GM23248 (cell line): ENCODE measurements at regions not wholly inside any gene's neighbourhood (a gene's known extent, or its start where the extent isn't known, plus 50 kb on each side); places are given as distances from the start of the nearest gene placed in this dataset.

ENCODE experiments used
- EZH2 ChIP-seq: fragments of 200-600 bp; sonication (generic); IDR thresholded peaks from 2 replicates; pipeline ENCODE4 v1.6.1; 2018; ENCODE audit warnings: antibody characterized with exemption, mild to moderate bottlenecking; ENCODE audit not compliant: insufficient read depth, poor library complexity, severe bottlenecking
- EZH2phosphoT487 ChIP-seq: fragments of 200-600 bp; sonication (generic); IDR thresholded peaks from 2 replicates; pipeline ENCODE4 v1.6.1; 2018; ENCODE audit warnings: antibody characterized with exemption, moderate library complexity, mild to moderate bottlenecking, low read depth; ENCODE audit not compliant: insufficient read depth

GRCh38 chr15:79213650-79214049 is 68.9 kb upstream of the ANKRD34C start:
- TF ChIP-seq EZH2 (no peak), EZH2phosphoT487 (no peak)
